HuH-7.5 (cell line): ENCODE measurements at regions not wholly inside any gene's neighbourhood (a gene's known extent, or its start where the extent isn't known, plus 50 kb on each side); places are given as distances from the start of the nearest gene placed in this dataset.
"Not testable (repeated sequence)": the region's sequence is repeated elsewhere in the genome, so short reads cannot be mapped to it uniquely, and the experiment has no call there.

Experiments used
- DNase-seq: peaks from one replicate; pipeline ENCODE4 v3.0.0; 2011; ENCODE audit warnings: low spot score

DNA sequence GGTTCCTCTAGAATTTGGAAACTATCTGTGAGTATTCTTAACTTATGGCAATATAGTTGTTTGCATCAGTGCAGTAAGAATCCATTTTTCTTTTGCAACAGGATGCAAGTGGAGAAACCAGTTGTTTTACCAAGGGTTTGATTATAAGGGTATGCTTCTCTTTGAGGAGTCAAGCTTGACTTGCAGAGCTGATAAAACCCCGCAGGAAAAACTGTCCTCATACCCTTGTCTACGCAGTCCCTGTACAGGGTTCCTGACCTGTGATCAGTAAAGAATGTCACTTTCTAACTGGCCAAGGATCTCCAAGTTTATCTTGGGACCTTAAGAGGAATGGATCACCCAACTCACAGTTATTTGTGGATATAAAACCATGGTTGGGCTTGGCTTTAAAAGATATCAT is 161.1 kb upstream of the OLIG3 start:
- DNase-seq: no peak

DNA sequence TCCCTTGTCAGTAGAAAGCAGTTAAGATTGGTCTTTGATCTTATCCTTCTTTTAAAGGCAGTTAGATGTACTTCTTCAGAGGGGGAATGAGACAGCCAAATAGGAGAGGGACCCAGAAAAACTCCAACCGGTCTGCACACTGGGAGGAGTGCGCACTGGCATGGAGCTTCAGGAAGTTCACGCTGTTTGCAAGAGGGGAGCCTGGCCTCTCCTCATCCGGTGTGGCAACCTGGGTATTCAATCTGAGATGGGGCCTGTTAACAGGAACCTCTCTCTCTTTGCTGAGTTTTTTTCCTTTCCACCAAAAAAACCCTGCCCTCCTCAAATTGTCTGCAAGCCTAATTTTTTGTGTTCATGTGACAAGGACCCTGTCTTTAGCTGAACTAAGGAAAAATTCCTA is 162.5 kb upstream of the OLIG3 start:
- no peak for DNase-seq

GRCh38 chr6:137657351-137657911 is 163.2 kb upstream of the OLIG3 start:
- no peak for DNase-seq

- no peak for DNase-seq
Observed at GRCh38 chr6:137658287-137658686, 164.1 kb upstream of the OLIG3 start.

DNA sequence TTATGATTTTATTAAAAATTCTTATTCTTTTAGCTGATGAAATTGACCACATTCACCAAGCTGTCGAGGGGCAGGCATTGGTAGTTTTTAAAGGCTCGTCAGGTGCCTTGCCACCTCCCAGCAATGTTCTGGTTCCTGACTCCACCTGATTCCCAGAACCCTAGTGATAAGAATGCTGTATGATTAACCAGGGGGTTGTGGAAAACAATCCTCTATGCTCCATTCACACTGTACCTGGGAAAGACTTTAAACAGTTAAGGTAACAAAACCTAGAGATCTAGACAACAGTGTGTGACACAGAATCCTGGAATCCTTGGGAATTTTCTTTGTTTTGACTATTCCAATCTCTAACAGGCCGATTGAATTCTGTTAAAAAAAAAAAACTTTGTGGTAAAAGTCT is 165.7 kb upstream of the OLIG3 start:
- no peak for DNase-seq

DNA sequence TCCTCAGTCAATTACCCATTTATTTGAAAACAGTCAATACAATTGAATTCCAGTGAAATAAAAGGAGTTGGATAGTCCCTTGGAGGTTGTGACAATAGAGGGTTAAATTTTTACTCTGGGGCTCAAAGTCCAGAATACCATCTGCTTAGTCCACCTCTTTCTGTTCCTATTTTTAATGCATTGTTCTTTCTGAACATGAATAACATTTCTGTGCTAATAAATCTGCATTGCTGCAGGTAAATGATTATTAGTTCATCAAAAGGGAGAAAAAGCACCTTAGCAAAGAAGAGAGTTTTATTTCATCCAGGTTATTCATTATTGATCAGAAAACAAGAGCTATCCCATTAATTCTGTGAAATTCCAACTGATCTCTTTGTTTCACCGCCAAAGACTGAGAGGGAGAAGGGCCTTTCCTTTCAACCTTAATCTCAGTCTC is 166.1 kb upstream of the OLIG3 start:
- no peak for DNase-seq

GRCh38 chr6:137661601-137662000 is 167.4 kb upstream of the OLIG3 start:
- DNase-seq: no peak

DNA sequence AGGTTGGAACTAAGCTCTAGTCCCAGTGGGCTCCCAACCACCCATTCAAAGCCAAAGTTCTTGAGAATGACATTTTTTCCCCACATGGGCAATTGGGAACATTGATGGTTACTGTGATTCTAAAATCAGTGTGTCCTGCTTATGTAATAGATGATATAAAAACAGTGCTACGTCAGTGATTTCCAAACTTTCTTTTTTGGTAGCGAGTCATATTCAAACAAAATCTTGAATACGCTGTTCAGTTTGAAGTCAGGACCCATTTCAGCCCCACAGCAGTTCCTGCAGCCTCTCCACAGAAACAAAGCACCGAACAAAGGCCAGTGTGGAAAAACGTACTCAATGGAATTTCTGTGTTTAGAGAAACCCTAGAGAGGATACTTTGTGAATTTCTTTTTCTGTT is 170.0 kb upstream of the OLIG3 start:
- no peak for DNase-seq

GRCh38 chr6:137665342-137665934 is 171.2 kb upstream of the OLIG3 start:
- DNase-seq: no peak

- DNase-seq: no peak
Observed at GRCh38 chr6:137666202-137666774, 172.1 kb upstream of the OLIG3 start.

DNA sequence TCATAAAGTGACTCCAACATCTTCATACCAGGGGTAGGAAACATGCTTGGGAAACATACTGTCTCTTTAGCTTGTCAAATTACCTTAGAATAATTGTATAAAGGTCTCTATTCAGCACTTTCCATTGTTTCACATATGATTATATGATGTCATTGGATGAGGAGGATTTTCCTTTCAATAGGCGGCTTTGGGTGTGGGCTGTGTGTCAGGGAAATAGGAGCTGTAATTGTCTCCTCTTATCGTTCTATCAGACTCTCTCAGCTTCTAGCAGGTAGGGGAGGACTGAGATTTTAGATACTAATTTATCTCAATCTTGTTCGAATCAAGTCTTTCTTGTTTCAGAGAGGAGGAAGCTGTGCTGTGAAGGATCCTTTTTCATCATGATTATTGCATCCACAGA is 179.4 kb upstream of the OLIG3 start:
- no peak for DNase-seq

- no peak for DNase-seq
Observed at GRCh38 chr6:137676888-137677287, 182.7 kb upstream of the OLIG3 start.

- no peak for DNase-seq
Observed at GRCh38 chr6:137677709-137678108, 183.5 kb upstream of the OLIG3 start.

DNA sequence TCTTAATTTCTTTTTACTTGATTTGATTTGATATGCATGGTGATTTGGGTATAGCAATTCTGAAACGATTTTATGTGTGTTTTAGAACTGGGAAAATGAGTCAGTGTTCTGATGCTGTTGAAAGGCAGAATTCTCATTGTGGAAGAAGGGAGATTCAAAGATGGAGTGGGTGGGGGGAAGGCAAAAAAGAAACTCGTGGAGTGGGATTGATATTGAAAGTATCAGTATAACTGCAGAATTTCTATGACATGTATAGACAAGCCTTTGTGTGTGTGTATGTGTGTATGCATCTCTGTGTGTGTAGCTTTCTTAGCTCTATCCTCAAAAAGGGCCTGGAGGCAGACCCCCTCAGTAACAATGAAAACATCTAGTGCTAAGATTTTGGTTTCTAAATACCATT is 184.3 kb upstream of the OLIG3 start:
- DNase-seq: no peak

DNA sequence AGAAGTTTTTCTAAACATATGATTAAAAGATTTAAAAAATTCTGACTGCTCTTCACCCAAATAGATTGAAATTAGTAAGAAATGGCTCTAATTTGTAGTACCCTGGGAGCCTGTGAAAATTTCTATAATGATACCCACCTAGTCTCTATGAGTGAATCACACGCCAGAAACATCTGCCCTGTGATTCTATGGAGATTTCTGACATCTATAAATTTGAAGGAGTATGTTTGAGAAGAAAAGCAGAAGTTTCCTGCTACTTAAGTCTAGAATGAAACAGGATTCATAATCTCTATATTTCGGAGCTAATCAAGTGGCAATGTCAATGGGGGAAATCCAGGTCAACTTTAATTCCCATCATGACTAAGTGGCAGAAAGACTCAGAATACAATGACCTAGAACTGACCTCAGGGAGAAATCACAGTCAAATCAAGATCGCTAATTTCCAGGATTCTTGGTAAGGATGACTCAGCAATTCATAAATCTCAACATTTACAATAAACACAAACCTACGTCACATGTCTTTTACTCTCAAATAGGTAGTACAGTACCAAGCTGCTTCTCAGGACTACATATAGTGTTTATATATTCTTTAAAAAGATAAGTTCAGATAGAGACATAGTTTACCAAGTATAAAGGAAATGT is 186.2 kb upstream of the TNFAIP3 start:
- DNase-seq: no peak

DNA sequence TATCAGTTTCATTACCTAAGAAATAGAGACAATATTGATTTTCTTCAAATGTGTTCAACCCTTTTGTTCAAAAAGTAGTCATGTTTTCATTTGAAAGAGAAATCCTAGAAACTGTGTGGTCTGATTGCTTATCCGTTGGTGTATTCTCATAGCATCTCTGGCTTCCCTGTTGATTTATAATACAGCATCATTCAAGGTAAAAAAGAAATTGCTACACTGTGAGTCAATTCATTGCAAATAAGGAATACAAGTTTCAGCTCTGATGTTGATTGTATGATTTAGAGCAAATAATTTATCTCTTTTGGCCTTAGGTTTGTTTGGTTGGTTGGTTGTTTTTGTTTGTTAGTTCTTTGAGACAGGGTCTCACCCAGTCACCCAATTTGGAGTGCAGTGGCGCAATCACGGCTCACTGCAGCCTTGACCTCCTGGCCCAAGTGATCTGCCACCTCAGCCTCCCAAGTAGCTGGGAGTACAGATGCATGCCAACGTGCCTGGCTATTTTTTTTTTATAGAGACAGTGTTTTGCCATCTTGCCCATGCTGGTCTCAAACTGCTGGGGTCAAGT is 185.5 kb upstream of the TNFAIP3 start:
- DNase-seq: no peak

- not testable (repeated sequence) for DNase-seq
Observed at GRCh38 chr6:137682658-137683057, 184.4 kb upstream of the TNFAIP3 start.

- no peak for DNase-seq
Observed at GRCh38 chr6:137683916-137684315, 183.1 kb upstream of the TNFAIP3 start.

- no peak for DNase-seq
Observed at GRCh38 chr6:137685798-137686375, 181.2 kb upstream of the TNFAIP3 start.

- DNase-seq: no peak
Observed at GRCh38 chr6:137687818-137688217, 179.2 kb upstream of the TNFAIP3 start.

DNA sequence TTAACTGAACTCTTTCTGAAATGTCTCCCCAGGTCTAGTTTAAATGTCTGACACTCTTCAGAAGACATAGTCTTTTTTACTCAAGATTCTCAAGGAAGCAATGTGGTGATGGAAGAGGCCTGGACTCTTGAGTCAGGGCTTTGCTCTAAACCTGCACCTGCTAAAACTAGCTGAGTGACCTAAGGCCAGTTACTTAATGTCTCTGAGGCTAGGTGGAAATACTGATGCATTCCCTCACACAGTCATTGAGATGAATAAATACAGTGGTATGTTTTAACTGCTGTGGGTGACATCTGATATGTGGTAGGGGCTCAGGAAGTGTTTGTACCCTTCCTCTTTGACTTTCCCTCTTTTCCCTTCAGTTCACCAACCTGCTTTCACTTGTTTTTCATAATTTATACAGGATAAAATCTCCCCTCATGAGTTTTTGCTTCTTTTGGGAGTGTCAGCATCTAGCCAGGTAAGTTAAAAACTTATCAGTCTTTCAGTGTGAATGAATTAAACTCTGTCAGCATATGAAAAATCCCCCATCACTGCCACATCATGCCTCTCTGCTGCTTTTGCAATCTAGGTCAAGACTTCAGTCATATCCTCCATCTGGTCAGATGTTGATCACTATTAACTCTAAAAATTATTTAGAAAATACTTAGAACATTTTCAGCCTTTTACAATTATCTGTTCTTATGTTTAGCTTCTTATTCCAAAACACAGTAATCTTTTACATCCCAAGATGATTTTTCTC is 178.7 kb upstream of the TNFAIP3 start:
- DNase-seq: no peak

GRCh38 chr6:137689377-137689776 is 177.7 kb upstream of the TNFAIP3 start:
- no peak for DNase-seq
